ENCODE measurements at regions not wholly inside any gene's neighbourhood (a gene's known extent, or its start where the extent isn't known, plus 50 kb on each side); places are given as distances from the start of the nearest gene placed in this dataset.

GRCh38 chr11:111128076-111128870 is 117.3 kb upstream of the POU2AF2 start:
- Mint-ChIP-seq H3K36me3 (ENCODE audit: low read depth) (no peaks in the 10 kb centered on the region), H3K9me3 (no peaks in the 10 kb centered on the region)

GRCh38 chr11:111124724-111125123 is 120.8 kb upstream of the POU2AF2 start:
- no peaks in the 10 kb centered on the region for H3K4me1 Mint-ChIP-seq (ENCODE audit: low read depth)
- no peaks in the 10 kb centered on the region for H3K36me3 Mint-ChIP-seq (ENCODE audit: low read depth)
- intact Hi-C loops (cut with micrococcal nuclease) = no loop called here
- no peak overlapping the region for H3K4me3 Mint-ChIP-seq (ENCODE audit: low read depth)
- H3K9me3 Mint-ChIP-seq = no peaks in the 10 kb centered on the region
- H3K27ac Mint-ChIP-seq = no peak overlapping the region
- peaks cover 6% of the 10 kb centered on the region for H3K27me3 Mint-ChIP-seq (ENCODE audit: low read depth)
- no peak for DNase-seq (ENCODE audit: low spot score)

More at GRCh38 chr11:111128076-111128870, 117.3 kb upstream of the POU2AF2 start:
- Mint-ChIP-seq H3K27ac (no peak overlapping the region), H3K4me1 (ENCODE audit: low read depth) (no peaks in the 10 kb centered on the region), H3K27me3 (ENCODE audit: low read depth) (peaks cover 6% of the 10 kb centered on the region), H3K4me3 (ENCODE audit: low read depth) (no peak overlapping the region)
- intact Hi-C loops (cut with micrococcal nuclease) = no loop called here
- DNase-seq (ENCODE audit: low spot score) = no peak

GRCh38 chr11:111123463-111124398 is 121.8 kb upstream of the POU2AF2 start:
- H3K4me3 Mint-ChIP-seq (ENCODE audit: low read depth) = no peak overlapping the region
- peaks cover 6% of the 10 kb centered on the region for H3K27me3 Mint-ChIP-seq (ENCODE audit: low read depth)
- intact Hi-C loops (cut with micrococcal nuclease) = no loop called here

GRCh38 chr11:111120696-111121302 is 124.7 kb upstream of the POU2AF2 start:
- H3K27me3 Mint-ChIP-seq (ENCODE audit: low read depth) = no peaks in the 10 kb centered on the region
- no peak overlapping the region for H3K4me3 Mint-ChIP-seq (ENCODE audit: low read depth)
- no peaks in the 10 kb centered on the region for H3K4me1 Mint-ChIP-seq (ENCODE audit: low read depth)
- DNase-seq (ENCODE audit: low spot score) = no peak
- H3K36me3 Mint-ChIP-seq (ENCODE audit: low read depth) = no peaks in the 10 kb centered on the region
- no peak overlapping the region for H3K27ac Mint-ChIP-seq
- intact Hi-C loops (cut with micrococcal nuclease) = no loop called here
- H3K9me3 Mint-ChIP-seq = no peaks in the 10 kb centered on the region

More at GRCh38 chr11:111123463-111124398, 121.8 kb upstream of the POU2AF2 start:
- no peak for DNase-seq (ENCODE audit: low spot score)
- Mint-ChIP-seq H3K9me3 (no peaks in the 10 kb centered on the region), H3K4me1 (ENCODE audit: low read depth) (no peaks in the 10 kb centered on the region), H3K36me3 (ENCODE audit: low read depth) (no peaks in the 10 kb centered on the region), H3K27ac (no peak overlapping the region)

- no peaks in the 10 kb centered on the region for H3K36me3 Mint-ChIP-seq (ENCODE audit: low read depth)
- no peaks in the 10 kb centered on the region for H3K4me1 Mint-ChIP-seq (ENCODE audit: low read depth)
- no peak overlapping the region for H3K27ac Mint-ChIP-seq
- DNase-seq (ENCODE audit: low spot score) = no peak
- no peaks in the 10 kb centered on the region for H3K9me3 Mint-ChIP-seq
- no peak overlapping the region for H3K4me3 Mint-ChIP-seq (ENCODE audit: low read depth)
- H3K27me3 Mint-ChIP-seq (ENCODE audit: low read depth) = no peaks in the 10 kb centered on the region
- intact Hi-C loops (cut with micrococcal nuclease) = no loop called here
These were observed 125.4 kb upstream of the POU2AF2 start for GRCh38 chr11:111120161-111120560.

GRCh38 chr11:111119751-111120150 is 125.8 kb upstream of the POU2AF2 start:
- Mint-ChIP-seq H3K36me3 (ENCODE audit: low read depth) (no peaks in the 10 kb centered on the region), H3K4me3 (ENCODE audit: low read depth) (no peak overlapping the region), H3K9me3 (no peaks in the 10 kb centered on the region), H3K4me1 (ENCODE audit: low read depth) (no peaks in the 10 kb centered on the region), H3K27me3 (ENCODE audit: low read depth) (no peaks in the 10 kb centered on the region), H3K27ac (no peak overlapping the region)
- intact Hi-C loops (cut with micrococcal nuclease) = no loop called here
- DNase-seq (ENCODE audit: low spot score) = no peak

- Mint-ChIP-seq H3K27me3 (ENCODE audit: low read depth) (peaks cover 3% of the 10 kb centered on the region), H3K4me3 (ENCODE audit: low read depth) (no peak overlapping the region), H3K9me3 (no peaks in the 10 kb centered on the region), H3K4me1 (ENCODE audit: low read depth) (no peaks in the 10 kb centered on the region), H3K27ac (no peak overlapping the region), H3K36me3 (ENCODE audit: low read depth) (no peaks in the 10 kb centered on the region)
- no peak for DNase-seq (ENCODE audit: low spot score)
- intact Hi-C loops (cut with micrococcal nuclease) = no loop called here
These were observed 129.6 kb upstream of the POU2AF2 start for GRCh38 chr11:111115890-111116289.

- intact Hi-C loops (cut with micrococcal nuclease) = no loop called here
- Mint-ChIP-seq H3K4me1 (ENCODE audit: low read depth) (no peaks in the 10 kb centered on the region), H3K27me3 (ENCODE audit: low read depth) (peaks cover 5% of the 10 kb centered on the region), H3K9me3 (no peaks in the 10 kb centered on the region), H3K36me3 (ENCODE audit: low read depth) (no peaks in the 10 kb centered on the region), H3K4me3 (ENCODE audit: low read depth) (no peak overlapping the region), H3K27ac (no peak overlapping the region)
- no peak for DNase-seq (ENCODE audit: low spot score)
These were observed 131.4 kb upstream of the POU2AF2 start for GRCh38 chr11:111114091-111114490.

GRCh38 chr11:111112614-111113013 is 132.9 kb upstream of the POU2AF2 start:
- H3K27me3 Mint-ChIP-seq (ENCODE audit: low read depth) = peaks cover 5% of the 10 kb centered on the region
- H3K9me3 Mint-ChIP-seq = no peaks in the 10 kb centered on the region
- no peaks in the 10 kb centered on the region for H3K4me1 Mint-ChIP-seq (ENCODE audit: low read depth)
- H3K36me3 Mint-ChIP-seq (ENCODE audit: low read depth) = no peaks in the 10 kb centered on the region
- DNase-seq (ENCODE audit: low spot score) = no peak
- no peak overlapping the region for H3K4me3 Mint-ChIP-seq (ENCODE audit: low read depth)
- H3K27ac Mint-ChIP-seq = no peak overlapping the region
- intact Hi-C loops (cut with micrococcal nuclease) = no loop called here

GRCh38 chr11:111107501-111107900 is 138.0 kb upstream of the POU2AF2 start:
- intact Hi-C loops (cut with micrococcal nuclease) = no loop called here
- Mint-ChIP-seq H3K9me3 (no peaks in the 10 kb centered on the region), H3K4me3 (ENCODE audit: low read depth) (no peak overlapping the region), H3K27me3 (ENCODE audit: low read depth) (peaks cover 13% of the 10 kb centered on the region), H3K4me1 (ENCODE audit: low read depth) (no peaks in the 10 kb centered on the region), H3K36me3 (ENCODE audit: low read depth) (no peaks in the 10 kb centered on the region), H3K27ac (no peak overlapping the region)
- DNase-seq (ENCODE audit: low spot score) = no peak

- intact Hi-C loops (cut with micrococcal nuclease) = no loop called here
- H3K27me3 Mint-ChIP-seq (ENCODE audit: low read depth) = peaks cover 17% of the 10 kb centered on the region
- no peak overlapping the region for H3K27ac Mint-ChIP-seq
- no peaks in the 10 kb centered on the region for H3K36me3 Mint-ChIP-seq (ENCODE audit: low read depth)
- no peaks in the 10 kb centered on the region for H3K4me1 Mint-ChIP-seq (ENCODE audit: low read depth)
- no peak for DNase-seq (ENCODE audit: low spot score)
- no peaks in the 10 kb centered on the region for H3K9me3 Mint-ChIP-seq
- no peak overlapping the region for H3K4me3 Mint-ChIP-seq (ENCODE audit: low read depth)
These were observed 138.9 kb upstream of the POU2AF2 start for GRCh38 chr11:111106641-111107040.

GRCh38 chr11:111105566-111105965 is 140.0 kb upstream of the POU2AF2 start:
- DNase-seq (ENCODE audit: low spot score) = no peak
- Mint-ChIP-seq H3K27me3 (ENCODE audit: low read depth) (peaks cover 21% of the 10 kb centered on the region), H3K36me3 (ENCODE audit: low read depth) (no peaks in the 10 kb centered on the region), H3K4me1 (ENCODE audit: low read depth) (no peaks in the 10 kb centered on the region), H3K9me3 (no peaks in the 10 kb centered on the region), H3K27ac (no peak overlapping the region), H3K4me3 (ENCODE audit: low read depth) (no peak overlapping the region)
- intact Hi-C loops (cut with micrococcal nuclease) = no loop called here

GRCh38 chr11:111104185-111104584 is 141.3 kb upstream of the POU2AF2 start:
- Mint-ChIP-seq H3K27me3 (ENCODE audit: low read depth) (peaks cover 21% of the 10 kb centered on the region), H3K4me1 (ENCODE audit: low read depth) (no peaks in the 10 kb centered on the region), H3K4me3 (ENCODE audit: low read depth) (no peak overlapping the region), H3K36me3 (ENCODE audit: low read depth) (no peaks in the 10 kb centered on the region), H3K9me3 (no peaks in the 10 kb centered on the region), H3K27ac (no peak overlapping the region)
- DNase-seq (ENCODE audit: low spot score) = no peak
- intact Hi-C loops (cut with micrococcal nuclease) = no loop called here
